ENCODE measurements at regions not wholly inside any gene's neighbourhood (a gene's known extent, or its start where the extent isn't known, plus 50 kb on each side); places are given as distances from the start of the nearest gene placed in this dataset.
A peak's percentile ranks its signal among the peaks of the same experiment; 100 is the strongest.

DNA sequence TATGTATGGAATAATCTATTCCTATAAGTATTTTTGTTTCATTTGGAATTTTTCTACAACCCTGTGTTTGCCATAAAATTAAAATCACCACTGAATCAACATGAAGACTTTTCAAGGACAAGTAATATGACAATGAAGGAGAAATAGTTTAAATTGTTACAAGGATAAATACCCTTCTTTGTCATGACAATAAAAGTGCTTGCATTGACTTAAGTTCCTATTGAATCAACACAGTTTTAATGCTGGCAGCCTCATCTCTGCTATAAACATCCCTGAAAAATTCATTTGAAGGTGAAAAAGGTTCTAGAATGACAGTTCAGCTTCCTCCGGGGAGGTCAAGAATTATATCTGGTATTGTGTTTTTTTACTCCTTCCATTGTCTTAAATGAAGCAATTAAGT, 1105.1 kb upstream of the CDH9 start:
- Histone ChIP-seq H3K9ac (ENCODE audit: low read depth, low read length) (no peak overlapping the region), H3K4me3 (ENCODE audit: low read depth in 1 of 2, low read length in 2 of 2) (no peak overlapping the region), H3K9me3 (ENCODE audit: insufficient read depth, low read length, severe bottlenecking) (no peaks in the 10 kb centered on the region), H3K27ac (ENCODE audit: low read length) (no peak overlapping the region), H3K36me3 (ENCODE audit: insufficient read depth, low read length) (no peaks in the 10 kb centered on the region), H3K27me3 (ENCODE audit: insufficient read depth, low read length, poor library complexity) (no peaks in the 10 kb centered on the region), H4K20me1 (ENCODE audit: insufficient read depth, low read length) (no peaks in the 10 kb centered on the region), H2AFZ (ENCODE audit: low read depth, low read length) (no peak overlapping the region; the same call in 1 of the 2 replicates), H3K79me2 (ENCODE audit: insufficient read depth, low read length) (no peaks in the 10 kb centered on the region), H3K4me2 (ENCODE audit: insufficient read depth, low read length) (no peak overlapping the region), H3K4me1 (ENCODE audit: insufficient read depth, low read length) (no peaks in the 10 kb centered on the region)
- ATAC-seq (ENCODE audit: insufficient read depth, low read depth) (no peak), DNase-seq (no peak)
- no peak for TF ChIP-seq EZH2 (IDR thresholded peaks at IDR 0.05; ENCODE audit: borderline replicate concordance, low read depth, low read length, severe bottlenecking)
- TF ChIP-seq, protein P1, sequence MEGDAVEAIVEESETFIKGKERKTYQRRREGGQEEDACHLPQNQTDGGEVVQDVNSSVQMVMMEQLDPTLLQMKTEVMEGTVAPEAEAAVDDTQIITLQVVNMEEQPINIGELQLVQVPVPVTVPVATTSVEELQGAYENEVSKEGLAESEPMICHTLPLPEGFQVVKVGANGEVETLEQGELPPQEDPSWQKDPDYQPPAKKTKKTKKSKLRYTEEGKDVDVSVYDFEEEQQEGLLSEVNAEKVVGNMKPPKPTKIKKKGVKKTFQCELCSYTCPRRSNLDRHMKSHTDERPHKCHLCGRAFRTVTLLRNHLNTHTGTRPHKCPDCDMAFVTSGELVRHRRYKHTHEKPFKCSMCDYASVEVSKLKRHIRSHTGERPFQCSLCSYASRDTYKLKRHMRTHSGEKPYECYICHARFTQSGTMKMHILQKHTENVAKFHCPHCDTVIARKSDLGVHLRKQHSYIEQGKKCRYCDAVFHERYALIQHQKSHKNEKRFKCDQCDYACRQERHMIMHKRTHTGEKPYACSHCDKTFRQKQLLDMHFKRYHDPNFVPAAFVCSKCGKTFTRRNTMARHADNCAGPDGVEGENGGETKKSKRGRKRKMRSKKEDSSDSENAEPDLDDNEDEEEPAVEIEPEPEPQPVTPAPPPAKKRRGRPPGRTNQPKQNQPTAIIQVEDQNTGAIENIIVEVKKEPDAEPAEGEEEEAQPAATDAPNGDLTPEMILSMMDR (IDR thresholded peaks at IDR 0.05; ENCODE audit: borderline replicate concordance, extremely low read depth, low read length, poor library complexity, severe bottlenecking) = no peak

- Histone ChIP-seq H2AFZ (ENCODE audit: low read depth, low read length) (no peak overlapping the region), H4K20me1 (ENCODE audit: insufficient read depth, low read length) (no peaks in the 10 kb centered on the region), H3K4me3 (ENCODE audit: low read depth in 1 of 2, low read length in 2 of 2) (no peak overlapping the region), H3K27ac (ENCODE audit: low read length) (no peak overlapping the region), H3K36me3 (ENCODE audit: insufficient read depth, low read length) (no peaks in the 10 kb centered on the region), H3K9me3 (ENCODE audit: insufficient read depth, low read length, severe bottlenecking) (no peaks in the 10 kb centered on the region), H3K27me3 (ENCODE audit: insufficient read depth, low read length, poor library complexity) (no peaks in the 10 kb centered on the region), H3K4me1 (ENCODE audit: insufficient read depth, low read length) (no peaks in the 10 kb centered on the region), H3K9ac (ENCODE audit: low read depth, low read length) (no peak overlapping the region), H3K79me2 (ENCODE audit: insufficient read depth, low read length) (no peaks in the 10 kb centered on the region), H3K4me2 (ENCODE audit: insufficient read depth, low read length) (no peak overlapping the region)
- TF ChIP-seq EZH2 (IDR thresholded peaks at IDR 0.05; ENCODE audit: borderline replicate concordance, low read depth, low read length, severe bottlenecking) = no peak
- TF ChIP-seq, protein P1 (IDR thresholded peaks at IDR 0.05; ENCODE audit: borderline replicate concordance, extremely low read depth, low read length, poor library complexity, severe bottlenecking) = no peak
- DNase-seq (no peak), ATAC-seq (ENCODE audit: insufficient read depth, low read depth) (no peak)
Measured at GRCh38 chr5:28132151-28132550, 1093.8 kb upstream of the CDH9 start.

DNA sequence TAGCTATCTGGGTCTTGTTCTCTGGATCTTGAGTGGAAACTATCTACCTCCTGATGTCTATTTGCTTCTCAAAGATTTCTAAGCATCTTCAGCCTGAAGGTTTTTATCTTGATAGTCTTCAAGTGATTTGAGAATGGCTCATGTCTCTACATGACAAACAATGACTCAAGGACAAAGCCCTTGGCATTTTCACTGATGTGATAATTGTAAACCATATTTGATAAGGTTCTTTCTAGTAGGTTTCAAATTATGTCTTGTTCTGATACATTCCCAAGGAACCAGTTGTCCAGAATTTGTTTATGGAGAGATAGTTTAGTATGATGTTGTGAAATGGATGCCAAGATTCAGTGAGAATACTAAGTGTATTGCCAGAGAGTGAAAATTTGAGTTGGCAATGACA, 1079.3 kb upstream of the CDH9 start:
- no peak for TF ChIP-seq EZH2 (IDR thresholded peaks at IDR 0.05; ENCODE audit: borderline replicate concordance, low read depth, low read length, severe bottlenecking)
- TF ChIP-seq, protein P1 (IDR thresholded peaks at IDR 0.05; ENCODE audit: borderline replicate concordance, extremely low read depth, low read length, poor library complexity, severe bottlenecking) = no peak
- Histone ChIP-seq H2AFZ (ENCODE audit: low read depth, low read length) (0 out of 2 replicates have a peak overlapping the region, but pooled peaks have one; percentile 7), H4K20me1 (ENCODE audit: insufficient read depth, low read length) (no peaks in the 10 kb centered on the region), H3K27ac (ENCODE audit: low read length) (no peak overlapping the region), H3K4me3 (ENCODE audit: low read depth in 1 of 2, low read length in 2 of 2) (no peak overlapping the region), H3K79me2 (ENCODE audit: insufficient read depth, low read length) (no peaks in the 10 kb centered on the region), H3K9ac (ENCODE audit: low read depth, low read length) (no peak overlapping the region), H3K9me3 (ENCODE audit: insufficient read depth, low read length, severe bottlenecking) (no peaks in the 10 kb centered on the region), H3K36me3 (ENCODE audit: insufficient read depth, low read length) (no peaks in the 10 kb centered on the region), H3K27me3 (ENCODE audit: insufficient read depth, low read length, poor library complexity) (no peaks in the 10 kb centered on the region), H3K4me2 (ENCODE audit: insufficient read depth, low read length) (no peak overlapping the region), H3K4me1 (ENCODE audit: insufficient read depth, low read length) (no peaks in the 10 kb centered on the region)
- DNase-seq = no peak
- no peak for ATAC-seq (ENCODE audit: insufficient read depth, low read depth)

DNA sequence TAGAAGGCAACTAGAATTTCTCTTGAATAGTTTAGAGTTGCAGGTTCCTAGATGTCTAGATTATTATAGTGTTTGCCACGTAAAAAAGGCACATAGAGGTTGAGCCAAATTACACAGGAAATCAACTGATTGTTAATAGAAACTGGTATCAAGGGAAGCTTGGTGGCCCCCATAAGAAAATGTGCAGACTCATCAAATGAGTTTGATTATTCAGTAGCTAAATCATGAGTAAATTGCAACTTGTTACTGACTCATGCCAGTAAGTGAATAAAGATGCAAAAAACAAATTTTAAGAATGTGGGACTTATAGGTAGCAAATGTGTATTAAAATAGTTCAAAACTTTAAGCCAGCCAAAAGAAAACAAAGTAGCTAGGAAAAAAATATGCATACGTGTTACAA, 1078.9 kb upstream of the CDH9 start:
- Histone ChIP-seq H3K79me2 (ENCODE audit: insufficient read depth, low read length) (no peaks in the 10 kb centered on the region), H4K20me1 (ENCODE audit: insufficient read depth, low read length) (no peaks in the 10 kb centered on the region), H3K4me3 (ENCODE audit: low read depth in 1 of 2, low read length in 2 of 2) (no peak overlapping the region), H2AFZ (ENCODE audit: low read depth, low read length) (no peak overlapping the region), H3K9me3 (ENCODE audit: insufficient read depth, low read length, severe bottlenecking) (no peaks in the 10 kb centered on the region), H3K27me3 (ENCODE audit: insufficient read depth, low read length, poor library complexity) (no peaks in the 10 kb centered on the region), H3K4me2 (ENCODE audit: insufficient read depth, low read length) (no peak overlapping the region), H3K27ac (ENCODE audit: low read length) (no peak overlapping the region), H3K9ac (ENCODE audit: low read depth, low read length) (no peak overlapping the region), H3K4me1 (ENCODE audit: insufficient read depth, low read length) (no peaks in the 10 kb centered on the region), H3K36me3 (ENCODE audit: insufficient read depth, low read length) (no peaks in the 10 kb centered on the region)
- no peak for ATAC-seq (ENCODE audit: insufficient read depth, low read depth)
- DNase-seq = no peak
- no peak for TF ChIP-seq EZH2 (IDR thresholded peaks at IDR 0.05; ENCODE audit: borderline replicate concordance, low read depth, low read length, severe bottlenecking)
- TF ChIP-seq, protein P1 (IDR thresholded peaks at IDR 0.05; ENCODE audit: borderline replicate concordance, extremely low read depth, low read length, poor library complexity, severe bottlenecking) = no peak

Measured in DND-41 (cell line).